GM18909 (cell line): ENCODE measurements at regions not wholly inside any gene's neighbourhood (a gene's known extent, or its start where the extent isn't known, plus 50 kb on each side); places are given as distances from the start of the nearest gene placed in this dataset.

Experiments
- ATAC-seq: cut with Tn5 transposase; IDR thresholded peaks from one replicate; pipeline ENCODE4 v1.9.1; 2021; ENCODE audit warnings: mild to moderate bottlenecking; ENCODE audit not compliant: unreplicated experiment, poor library complexity

DNA sequence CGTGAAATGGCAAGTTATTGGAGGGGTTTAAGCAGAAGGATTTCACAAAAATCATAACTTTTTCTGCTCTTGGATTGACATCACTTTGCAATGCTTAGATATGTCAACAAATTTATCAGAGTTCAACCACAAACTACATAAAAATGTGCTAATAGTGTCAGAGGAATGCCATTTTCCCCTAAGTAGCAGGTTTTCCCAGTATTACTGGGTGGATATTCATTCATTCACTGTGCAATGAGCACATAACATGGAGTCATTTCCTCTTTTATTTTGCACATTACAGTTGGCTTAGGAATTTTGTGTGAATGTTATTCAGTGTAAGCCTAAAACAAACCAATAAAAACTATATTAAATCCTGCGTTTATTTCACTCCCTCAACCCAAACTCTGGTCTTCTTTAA, 537.3 kb upstream of the MCTP2 start:
- no peak for ATAC-seq

DNA sequence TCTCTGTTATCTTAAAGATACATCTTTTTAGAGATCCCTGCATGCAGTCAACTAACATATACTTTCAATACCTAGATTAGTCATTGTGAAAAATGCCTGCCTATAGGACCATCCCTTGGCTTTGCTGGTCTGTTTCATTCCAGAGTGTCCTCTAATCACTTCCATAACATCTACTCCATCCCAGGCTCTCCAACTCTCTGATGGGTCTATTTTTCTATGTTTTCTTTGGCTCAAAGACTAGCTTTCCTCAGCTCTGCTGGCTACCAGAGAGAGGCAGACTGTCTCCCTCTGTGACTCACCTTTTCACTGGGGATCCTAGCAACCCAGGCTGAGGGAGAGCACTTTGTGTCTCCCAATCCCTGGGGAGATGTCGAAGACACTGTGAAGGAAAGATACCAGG, 547.7 kb upstream of the MCTP2 start:
- no peak for ATAC-seq

DNA sequence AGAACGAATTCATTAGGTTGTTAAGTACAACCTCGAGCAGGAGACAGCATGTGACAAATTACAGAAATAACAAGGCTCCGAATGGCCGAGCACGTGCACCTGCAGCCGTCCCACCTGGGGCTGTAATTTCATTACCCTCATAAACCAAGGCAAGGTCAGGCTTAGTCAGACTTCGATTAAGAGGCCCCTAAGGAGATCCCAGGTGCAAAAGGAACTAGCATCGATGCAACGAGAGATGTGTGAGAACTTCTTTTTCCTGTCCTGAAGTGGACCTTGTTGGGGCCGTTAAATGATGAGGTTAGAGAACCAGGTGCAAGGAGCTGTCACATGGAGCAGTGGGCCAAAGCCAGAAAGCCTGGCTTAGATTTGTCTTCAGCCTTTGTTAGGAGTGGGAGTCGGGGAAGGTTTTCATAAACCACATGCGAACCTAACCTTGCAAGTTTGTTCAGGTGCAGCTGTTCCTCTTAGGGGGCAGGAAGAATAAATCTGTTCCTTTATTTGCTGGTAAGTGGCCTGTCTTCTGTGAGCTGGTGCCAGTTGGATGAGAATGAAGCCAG, 559.9 kb upstream of the MCTP2 start:
- ATAC-seq, result no peak

DNA sequence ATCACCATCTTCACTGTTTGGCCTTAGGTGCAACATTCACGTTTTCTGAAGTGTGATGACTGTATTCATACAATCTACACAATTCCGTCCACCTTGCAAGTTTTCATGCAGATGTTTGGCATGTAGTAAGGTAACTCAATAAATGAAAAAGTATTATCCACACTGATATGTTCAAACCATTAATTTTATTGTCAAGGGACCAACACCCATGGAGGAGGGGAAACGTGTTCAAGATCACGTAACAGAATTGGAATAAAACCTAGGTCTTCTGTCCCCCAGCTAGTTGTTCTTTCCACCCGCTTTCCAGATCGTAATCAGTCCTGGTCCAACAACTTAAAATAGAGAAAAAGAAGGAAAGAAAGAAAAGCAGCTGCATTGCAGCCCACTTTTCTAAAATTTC, 560.4 kb upstream of the MCTP2 start:
- ATAC-seq, result no peak

DNA sequence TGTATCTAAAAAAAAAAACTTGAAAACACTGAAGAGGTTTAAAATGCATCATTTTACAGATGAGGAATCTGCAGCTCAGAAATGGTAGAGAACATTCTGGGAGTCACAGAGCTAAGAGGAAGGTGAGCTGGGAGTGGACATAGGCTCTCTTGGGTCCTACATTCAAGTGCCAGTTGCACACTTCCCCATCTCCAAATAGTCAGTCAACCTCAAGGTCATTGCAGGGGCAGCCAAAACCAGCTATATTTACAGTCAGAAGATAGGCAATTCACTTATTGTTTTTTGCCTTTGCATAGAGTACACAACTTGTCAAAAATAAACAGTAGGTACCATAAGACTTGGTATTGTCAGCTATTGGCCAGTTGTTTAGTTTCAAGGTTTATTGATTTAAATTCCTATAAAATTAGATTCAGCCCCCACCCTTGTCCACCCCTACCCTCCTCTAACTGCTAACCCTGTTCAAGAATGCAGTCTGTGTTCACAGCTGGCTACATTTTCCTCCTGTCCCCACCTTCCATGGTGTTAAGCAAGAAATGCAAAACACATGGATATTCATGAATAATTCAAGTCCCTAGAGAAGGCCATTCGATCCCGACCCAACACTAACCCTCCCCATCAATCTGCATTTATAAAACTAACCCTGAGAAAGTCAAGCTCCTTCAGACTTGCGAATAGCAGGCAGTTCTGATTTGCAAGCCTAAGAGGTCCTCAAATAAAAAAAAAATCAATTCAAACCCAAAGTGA, 567.0 kb upstream of the MCTP2 start:
- no peak for ATAC-seq

DNA sequence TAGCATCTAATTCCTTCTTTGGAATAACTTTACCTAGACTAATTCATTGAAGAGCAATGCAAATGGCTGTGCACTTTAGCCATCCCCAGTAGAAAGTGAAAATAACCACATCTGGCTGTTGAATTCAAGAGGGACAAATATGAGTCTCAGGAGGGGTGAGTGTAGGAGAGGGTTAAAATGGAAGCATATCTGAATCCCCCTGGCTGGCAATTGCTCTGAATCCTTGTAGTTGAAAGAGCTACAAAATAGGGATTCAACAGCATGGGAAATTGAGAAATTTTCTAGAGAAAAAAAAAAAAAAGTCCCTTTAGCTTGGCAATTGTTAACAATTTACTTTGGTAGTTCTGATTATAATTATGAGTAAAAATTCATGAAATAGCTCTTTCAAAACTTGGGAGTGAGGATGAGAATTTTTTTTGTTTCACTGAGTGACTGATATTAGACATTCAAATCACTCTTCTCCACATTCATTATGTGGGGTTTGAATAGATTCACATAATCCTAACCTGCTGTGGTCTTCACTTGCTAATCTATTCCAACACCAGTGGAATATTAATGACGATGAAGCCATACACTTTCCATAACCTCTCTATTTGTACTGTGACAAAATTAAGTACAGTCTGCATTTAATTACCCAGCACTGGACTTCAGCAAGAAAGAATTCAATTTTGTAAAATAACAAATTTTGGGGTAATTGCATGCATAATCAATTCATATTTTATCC, 569.0 kb upstream of the MCTP2 start:
- no peak for ATAC-seq

DNA sequence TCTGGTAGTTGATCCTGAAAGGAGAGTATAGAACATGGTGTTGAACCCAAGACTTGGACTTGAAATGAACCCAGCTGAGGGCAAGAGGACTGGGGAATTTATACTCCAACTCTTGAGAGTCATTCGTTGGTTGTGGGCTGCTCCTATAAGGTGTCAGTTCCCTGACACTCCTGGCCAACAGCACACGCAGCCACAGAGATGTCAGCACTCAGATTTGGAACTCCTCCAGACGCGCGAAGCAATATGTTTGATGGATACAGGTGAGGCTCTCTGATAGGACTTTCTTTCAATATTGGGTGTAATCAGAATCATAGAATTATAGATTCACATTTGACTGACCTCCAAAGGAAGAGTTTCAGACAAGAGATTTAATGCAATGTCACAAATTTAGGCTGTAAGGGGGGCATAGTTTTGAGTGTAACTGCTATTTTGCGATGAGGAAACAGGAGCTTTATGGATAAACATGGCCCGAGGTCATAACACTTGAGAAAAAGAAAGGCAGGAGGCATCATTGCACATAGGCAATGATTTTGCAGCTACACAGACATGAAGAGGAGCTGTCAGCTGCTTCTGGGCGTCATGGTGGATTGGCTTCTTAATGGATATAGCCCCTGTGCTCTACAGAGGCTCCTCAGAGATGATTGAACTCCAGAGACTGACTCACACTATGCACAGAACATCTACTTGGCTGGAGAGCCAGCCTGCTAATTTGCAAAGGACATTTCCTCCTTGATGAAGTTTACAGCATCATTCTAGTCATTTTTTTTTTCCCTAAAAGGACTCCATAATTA, 569.2 kb upstream of the RGMA start:
- no peak for ATAC-seq

DNA sequence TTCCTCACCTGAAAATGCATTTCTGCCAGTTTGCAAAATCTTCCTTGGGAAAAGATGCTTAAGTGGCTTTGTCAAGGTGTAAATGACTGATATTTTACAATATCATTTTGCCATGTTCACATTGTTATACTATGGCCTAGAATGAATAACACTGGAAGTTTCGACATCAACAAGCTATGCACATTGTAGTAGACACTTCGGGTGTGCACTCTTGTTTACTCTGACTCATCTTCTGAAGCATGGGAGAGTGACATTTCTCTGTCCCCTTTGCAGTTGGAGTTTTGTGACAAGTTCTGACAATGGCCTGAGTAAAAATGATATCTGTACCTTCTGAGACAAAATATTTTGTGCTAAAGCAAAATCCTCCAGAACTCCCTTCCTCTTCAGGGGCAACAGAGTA, 567.0 kb upstream of the RGMA start:
- ATAC-seq, result no peak

DNA sequence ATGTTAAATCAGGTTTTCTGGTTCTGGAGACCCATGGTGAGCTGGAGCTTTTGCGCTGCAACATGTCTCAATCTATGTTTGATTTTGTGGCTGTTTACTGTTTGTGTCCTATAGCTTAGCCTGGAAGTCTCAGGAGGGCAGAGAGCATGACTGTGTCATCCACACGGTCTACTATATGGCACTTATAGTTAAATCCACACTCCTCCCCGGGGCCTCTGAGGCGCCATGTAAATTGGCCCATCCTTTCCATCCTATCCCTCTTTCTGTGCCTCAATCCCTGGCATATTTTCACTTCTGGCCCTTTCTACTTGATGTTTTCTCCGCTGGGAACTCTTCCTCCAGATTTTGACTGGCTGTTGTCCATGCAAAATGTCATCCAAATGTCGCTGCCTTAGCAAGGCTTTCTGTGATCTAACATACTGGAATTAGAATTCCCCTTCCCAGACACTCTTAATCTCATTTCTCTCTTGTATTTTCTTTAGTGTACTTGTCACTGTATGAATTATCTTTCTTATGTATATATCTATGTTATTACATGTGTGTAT, 560.8 kb upstream of the RGMA start:
- no peak for ATAC-seq

DNA sequence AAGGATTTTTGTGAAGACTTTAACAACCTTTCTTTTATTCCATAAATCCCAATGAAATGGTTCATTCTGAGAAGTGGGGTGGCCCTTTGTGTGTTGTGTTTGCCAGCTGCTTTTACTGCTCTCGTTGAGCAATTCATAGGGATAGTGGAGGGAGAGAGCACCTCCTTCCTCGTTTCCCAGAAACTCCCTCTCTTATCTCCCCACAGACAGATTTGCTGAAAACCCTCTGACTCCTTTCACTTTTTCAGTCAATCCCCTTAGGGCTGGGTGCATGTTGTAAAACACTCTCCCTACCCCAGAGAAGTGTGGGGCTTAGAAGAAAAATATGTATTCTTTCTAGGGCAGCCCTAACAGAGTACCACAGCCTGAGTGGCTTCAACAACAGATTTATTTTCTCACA, 557.2 kb upstream of the RGMA start:
- ATAC-seq, result no peak

DNA sequence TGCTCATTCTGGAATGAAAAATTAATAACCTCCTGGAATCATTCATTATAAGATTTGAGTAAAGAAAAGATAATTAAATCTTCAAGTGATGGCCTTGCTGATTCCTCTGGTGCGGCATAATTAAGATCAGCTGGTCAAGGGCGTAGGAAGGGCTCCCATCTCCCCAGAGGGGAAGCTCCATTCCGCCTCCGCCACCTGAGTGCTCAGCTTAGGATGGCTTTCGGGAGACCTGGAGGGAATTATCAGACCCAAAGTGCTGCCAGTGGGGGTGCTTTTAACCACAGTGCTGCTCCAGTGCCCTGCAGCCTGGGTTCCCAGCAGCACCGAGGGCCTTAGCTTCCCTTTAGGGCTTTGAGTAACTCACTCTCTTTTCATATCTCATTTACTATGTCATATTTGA, 556.6 kb upstream of the RGMA start:
- no peak for ATAC-seq

DNA sequence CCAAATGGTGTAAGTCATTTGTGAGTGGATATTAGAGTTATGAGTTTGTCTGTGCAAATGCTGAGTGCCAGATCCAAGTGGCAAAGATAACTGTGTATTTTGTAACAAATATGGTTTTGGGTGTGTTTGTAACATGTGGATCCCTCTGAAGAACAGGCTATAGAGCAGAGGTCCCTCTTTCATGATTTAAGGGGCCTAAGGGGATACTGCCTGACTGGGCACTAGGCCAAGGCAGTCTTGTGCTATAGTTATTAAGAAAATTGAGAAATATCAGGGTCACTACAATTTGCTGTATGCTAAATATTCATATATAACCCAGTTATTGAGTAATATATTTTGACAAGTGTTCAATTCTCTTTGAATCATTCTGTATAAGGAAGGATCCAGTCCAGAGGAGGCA, 555.6 kb upstream of the RGMA start:
- ATAC-seq, result no peak

DNA sequence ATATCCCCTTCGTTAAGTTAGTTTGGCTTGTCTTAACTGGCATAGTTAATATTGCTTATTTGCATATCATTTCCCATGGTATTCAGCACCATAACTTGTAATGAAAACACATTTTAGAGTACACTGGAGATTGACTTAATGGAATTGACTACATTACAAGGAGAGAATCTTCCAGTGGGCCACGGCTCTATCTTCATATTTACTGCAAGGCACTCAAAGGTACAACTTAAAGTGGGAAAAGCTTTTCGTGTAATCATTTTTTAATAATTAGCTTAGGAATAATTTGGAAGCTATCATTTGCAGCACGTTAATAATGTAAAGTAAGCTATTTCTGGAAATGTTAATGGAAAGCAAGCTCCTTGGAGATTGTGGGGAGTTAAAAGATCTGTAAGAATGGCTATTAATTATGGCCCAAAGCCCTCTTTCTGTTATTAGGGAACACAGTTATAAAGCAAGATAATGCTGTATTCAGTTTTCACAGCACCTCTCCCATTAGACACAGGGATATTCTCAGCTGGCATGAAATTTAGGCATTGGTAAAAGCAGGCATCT, 551.5 kb upstream of the RGMA start:
- ATAC-seq, result no peak

DNA sequence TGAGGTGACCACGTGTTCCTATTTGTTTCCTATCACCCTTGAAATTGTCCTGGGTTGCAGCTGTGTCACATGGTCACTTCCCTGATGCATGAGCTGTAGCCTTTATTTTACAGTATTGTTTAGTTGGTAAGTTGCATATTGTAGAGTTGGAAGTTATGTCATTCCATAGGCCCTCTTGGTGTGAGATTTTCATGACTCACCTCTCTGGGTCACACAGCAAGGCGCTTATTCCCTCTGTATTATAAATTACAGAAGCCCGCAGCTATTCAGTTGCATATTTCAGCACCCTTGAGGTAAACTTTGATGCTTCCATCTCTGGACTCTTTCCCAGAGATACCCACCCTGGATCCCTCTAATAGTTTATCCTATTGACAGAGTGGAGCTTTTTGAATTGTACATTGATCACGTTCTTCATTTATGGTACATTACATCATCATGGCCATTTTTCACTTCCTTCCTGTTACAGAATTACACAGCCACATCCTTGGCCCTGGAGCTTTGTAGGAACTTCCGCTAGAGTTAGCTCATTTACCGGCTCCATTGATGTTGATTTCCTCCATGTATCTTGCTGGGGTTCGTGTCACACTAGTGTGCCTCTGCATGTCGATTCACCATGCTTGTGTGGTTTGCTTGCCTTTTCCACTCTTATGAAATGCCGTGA, 543.1 kb upstream of the RGMA start:
- ATAC-seq, result no peak

DNA sequence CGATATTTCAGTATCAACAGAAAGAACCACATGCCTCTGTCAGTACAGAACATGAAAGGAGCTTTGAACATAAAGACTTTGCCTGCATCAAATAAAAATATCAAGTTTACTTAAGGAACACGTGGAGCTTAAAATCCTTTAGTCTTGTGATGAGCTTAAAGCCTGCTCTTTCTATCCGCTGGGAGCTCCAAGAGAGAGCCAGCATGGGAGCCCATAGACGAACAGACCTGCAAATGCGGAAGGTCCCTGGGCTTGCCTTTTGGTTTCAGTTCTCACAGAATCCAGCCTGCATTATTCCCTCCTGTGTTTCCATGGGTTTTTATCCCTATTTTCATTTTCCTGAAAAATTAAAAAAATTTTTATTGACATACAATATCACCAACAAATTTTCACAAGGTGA, 530.6 kb upstream of the RGMA start:
- ATAC-seq, result no peak

DNA sequence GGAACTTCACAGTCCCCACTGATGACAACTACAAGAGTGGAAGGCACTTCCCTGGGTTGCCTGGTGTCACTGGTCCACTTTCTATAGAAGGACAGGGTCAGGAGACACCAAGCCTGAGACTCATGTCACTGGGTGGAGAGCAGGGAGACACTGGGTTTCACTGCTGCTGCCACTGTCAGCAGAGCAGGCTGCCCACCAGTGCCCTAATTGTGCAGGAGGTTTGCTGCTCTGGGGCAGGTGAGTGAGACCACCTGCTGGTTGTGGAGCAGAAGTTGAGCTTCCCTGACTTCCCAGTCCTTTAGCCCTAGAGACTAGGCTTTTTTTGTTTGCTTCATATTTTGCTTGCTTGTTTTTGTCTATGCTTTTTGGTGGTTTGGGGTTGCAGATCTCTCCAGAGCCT, 528.4 kb upstream of the RGMA start:
- no peak for ATAC-seq

DNA sequence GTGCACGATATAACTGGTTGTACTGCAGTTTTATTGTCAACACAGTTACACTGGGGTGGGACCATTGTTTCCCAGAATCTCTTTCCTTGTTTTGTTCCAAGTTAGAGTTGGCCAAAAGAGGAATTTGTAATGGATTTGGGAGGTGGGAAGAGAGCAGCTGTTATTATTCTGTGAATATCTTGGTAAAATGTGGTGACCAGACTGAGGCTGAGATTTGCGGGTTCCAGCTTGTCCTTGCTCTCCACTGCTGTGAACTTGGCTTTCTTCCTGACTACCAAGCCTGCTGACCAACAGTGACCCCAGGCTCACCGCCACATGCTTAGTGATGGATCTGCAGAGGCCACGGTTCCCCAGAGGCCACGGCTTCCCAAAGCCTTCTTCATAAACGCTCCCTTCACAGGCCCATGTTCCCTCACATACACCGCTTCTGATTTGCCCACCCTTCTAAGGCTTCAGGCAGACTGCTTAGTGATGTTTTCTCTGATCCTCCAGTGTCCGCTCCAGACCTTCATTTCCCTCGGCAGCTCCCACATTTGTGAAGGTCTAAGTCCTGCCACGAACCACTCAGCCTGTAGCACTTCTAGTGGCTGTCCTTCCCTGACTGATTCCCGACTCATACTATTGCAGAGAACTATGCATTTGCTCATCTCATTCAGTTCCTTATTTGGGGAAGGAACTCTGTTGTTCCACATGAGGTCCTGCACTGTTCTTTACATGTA, 525.5 kb upstream of the RGMA start:
- no peak for ATAC-seq

DNA sequence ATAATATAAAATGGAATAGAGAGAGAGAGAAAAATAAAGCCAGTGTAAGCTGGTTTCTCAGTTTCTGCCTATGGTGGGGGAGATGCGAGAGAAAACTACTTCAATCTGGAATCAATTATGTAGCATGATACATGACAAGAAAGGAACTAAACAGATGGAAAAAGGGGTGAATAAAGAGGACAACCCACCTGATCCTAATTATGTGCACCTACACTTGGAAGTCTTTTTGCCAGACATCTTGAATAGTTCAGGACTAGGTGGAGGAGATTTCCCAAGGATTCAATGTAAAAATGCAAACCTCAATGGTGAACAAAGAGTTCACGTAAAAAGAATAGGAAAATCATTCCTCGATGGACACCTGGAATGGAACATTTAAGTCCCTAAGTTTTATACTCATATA, 524.4 kb upstream of the RGMA start:
- ATAC-seq, result no peak

DNA sequence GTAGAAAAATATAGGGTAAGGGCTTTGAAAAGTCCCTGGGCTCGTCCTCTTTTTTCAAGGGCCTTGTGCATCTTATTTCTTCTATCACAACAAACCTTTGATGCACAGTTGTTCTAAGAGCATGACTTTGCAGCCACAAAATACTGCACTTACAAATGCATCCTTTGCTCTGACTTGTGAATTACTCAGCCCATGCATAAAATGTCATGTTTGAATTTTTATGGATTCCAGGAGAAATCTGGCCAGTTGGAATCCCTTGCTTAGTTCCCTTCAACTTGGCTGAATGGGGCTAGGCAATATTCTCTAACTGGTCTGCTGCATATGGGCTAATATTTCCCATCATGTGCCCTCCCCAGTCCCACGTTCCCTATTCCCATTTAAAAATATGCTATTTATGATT, 523.9 kb upstream of the RGMA start:
- no peak for ATAC-seq
